ENCODE measurements at regions not wholly inside any gene's neighbourhood (a gene's known extent, or its start where the extent isn't known, plus 50 kb on each side); places are given as distances from the start of the nearest gene placed in this dataset.

- WGBS, result 100% methylated on average over 1 of the region's 1 CpG
- Histone ChIP-seq H3K27me3 (ENCODE audit: control insufficient read depth in 1 of 2, insufficient read depth in 1 of 2, low read length in 2 of 2) (no peaks in the 10 kb centered on the region), H4K8ac (ENCODE audit: low read length) (no peak overlapping the region), H3K4me2 (ENCODE audit: low read length, poor library complexity, severe bottlenecking) (no peak overlapping the region), H2BK12ac (ENCODE audit: low read length in 2 of 2) (no peak overlapping the region), H3K79me1 (replicated peaks; ENCODE audit: low read length, poor library complexity, severe bottlenecking) (no peaks in the 10 kb centered on the region), H4K91ac (ENCODE audit: low read length) (no peak overlapping the region), H3K4me3 (ENCODE audit: insufficient read depth in 1 of 2, low read depth in 1 of 2, low read length in 2 of 2) (no peak overlapping the region), H3K18ac (ENCODE audit: low read depth in 1 of 2, low read length in 2 of 2) (no peak overlapping the region), H2AK5ac (ENCODE audit: low read length, severe bottlenecking) (no peak overlapping the region), H3K23ac (ENCODE audit: low read length in 2 of 2) (no peak overlapping the region), H3K36me3 (ENCODE audit: control insufficient read depth in 1 of 2, insufficient read depth in 2 of 2, low read depth in 1 of 2, low read length in 2 of 2) (no peaks in the 10 kb centered on the region), H3K4me1 (ENCODE audit: control insufficient read depth, insufficient read depth, low read depth, low read length) (no peaks in the 10 kb centered on the region), H3K9ac (ENCODE audit: low read length) (no peak overlapping the region), H2BK15ac (ENCODE audit: low read depth, poor library complexity, severe bottlenecking) (no peak overlapping the region), H2AFZ (ENCODE audit: low read depth, low read length) (no peak overlapping the region), H3K27ac (ENCODE audit: low read length, poor library complexity, severe bottlenecking) (no peak overlapping the region), H2BK120ac (ENCODE audit: low read depth, low read length) (no peak overlapping the region), H2BK5ac (ENCODE audit: low read depth, low read length, poor library complexity, severe bottlenecking) (no peak overlapping the region), H3K4ac (ENCODE audit: low read depth in 1 of 2, low read length in 2 of 2) (no peak overlapping the region), H3K9me3 (ENCODE audit: control insufficient read depth, low read length) (no peaks in the 10 kb centered on the region), H3K14ac (ENCODE audit: low read length in 2 of 2) (no peak overlapping the region)
- DNase-seq, result no peak
These were observed 800.3 kb downstream of the TUSC7 start for GRCh38 chr3:117509858-117510257.

- H2BK5ac ChIP-seq (ENCODE audit: low read depth, low read length, poor library complexity, severe bottlenecking), result no peak overlapping the region
- no peak overlapping the region for H3K9ac ChIP-seq (ENCODE audit: low read length)
These were observed 800.8 kb downstream of the TUSC7 start for GRCh38 chr3:117510396-117510795.

GRCh38 chr3:117512975-117513374, 803.4 kb downstream of the TUSC7 start:
- H3K9me3 ChIP-seq (ENCODE audit: control insufficient read depth, low read length), result no peaks in the 10 kb centered on the region
- H3K79me1 ChIP-seq (replicated peaks; ENCODE audit: low read length, poor library complexity, severe bottlenecking), result no peaks in the 10 kb centered on the region
- WGBS, result no CpG with 5 or more reads among the region's 1 CpG
- H3K4me1 ChIP-seq (ENCODE audit: control insufficient read depth, insufficient read depth, low read depth, low read length), result no peaks in the 10 kb centered on the region
- H2BK120ac ChIP-seq (ENCODE audit: low read depth, low read length), result no peak overlapping the region
- no peak overlapping the region for H2BK5ac ChIP-seq (ENCODE audit: low read depth, low read length, poor library complexity, severe bottlenecking)
- no peak overlapping the region for H2AK5ac ChIP-seq (ENCODE audit: low read length, severe bottlenecking)
- H2BK12ac ChIP-seq (ENCODE audit: low read length in 2 of 2), result no peak overlapping the region
- no peak overlapping the region for H3K27ac ChIP-seq (ENCODE audit: low read length, poor library complexity, severe bottlenecking)
- no peaks in the 10 kb centered on the region for H3K36me3 ChIP-seq (ENCODE audit: control insufficient read depth in 1 of 2, insufficient read depth in 2 of 2, low read depth in 1 of 2, low read length in 2 of 2)
- DNase-seq, result no peak
- H4K91ac ChIP-seq (ENCODE audit: low read length), result no peak overlapping the region
- H2AFZ ChIP-seq (ENCODE audit: low read depth, low read length), result no peak overlapping the region
- no peak overlapping the region for H2BK15ac ChIP-seq (ENCODE audit: low read depth, poor library complexity, severe bottlenecking)
- no peak overlapping the region for H3K4me3 ChIP-seq (ENCODE audit: insufficient read depth in 1 of 2, low read depth in 1 of 2, low read length in 2 of 2)
- no peak overlapping the region for H3K4ac ChIP-seq (ENCODE audit: low read depth in 1 of 2, low read length in 2 of 2)
- H3K27me3 ChIP-seq (ENCODE audit: control insufficient read depth in 1 of 2, insufficient read depth in 1 of 2, low read length in 2 of 2), result no peaks in the 10 kb centered on the region
- no peak overlapping the region for H3K23ac ChIP-seq (ENCODE audit: low read length in 2 of 2)
- H3K4me2 ChIP-seq (ENCODE audit: low read length, poor library complexity, severe bottlenecking), result no peak overlapping the region
- H3K14ac ChIP-seq (ENCODE audit: low read length in 2 of 2), result no peak overlapping the region
- H3K18ac ChIP-seq (ENCODE audit: low read depth in 1 of 2, low read length in 2 of 2), result no peak overlapping the region
- no peak overlapping the region for H3K9ac ChIP-seq (ENCODE audit: low read length)
- no peak overlapping the region for H4K8ac ChIP-seq (ENCODE audit: low read length)

More at GRCh38 chr3:117510396-117510795, 800.8 kb downstream of the TUSC7 start:
- Histone ChIP-seq H3K9me3 (ENCODE audit: control insufficient read depth, low read length) (no peaks in the 10 kb centered on the region), H2AFZ (ENCODE audit: low read depth, low read length) (no peak overlapping the region), H3K4me1 (ENCODE audit: control insufficient read depth, insufficient read depth, low read depth, low read length) (no peaks in the 10 kb centered on the region), H3K4me2 (ENCODE audit: low read length, poor library complexity, severe bottlenecking) (no peak overlapping the region), H3K27ac (ENCODE audit: low read length, poor library complexity, severe bottlenecking) (no peak overlapping the region), H3K27me3 (ENCODE audit: control insufficient read depth in 1 of 2, insufficient read depth in 1 of 2, low read length in 2 of 2) (no peaks in the 10 kb centered on the region), H3K23ac (ENCODE audit: low read length in 2 of 2) (no peak overlapping the region), H3K36me3 (ENCODE audit: control insufficient read depth in 1 of 2, insufficient read depth in 2 of 2, low read depth in 1 of 2, low read length in 2 of 2) (no peaks in the 10 kb centered on the region), H2AK5ac (ENCODE audit: low read length, severe bottlenecking) (no peak overlapping the region), H4K91ac (ENCODE audit: low read length) (no peak overlapping the region), H3K4ac (ENCODE audit: low read depth in 1 of 2, low read length in 2 of 2) (no peak overlapping the region), H2BK15ac (ENCODE audit: low read depth, poor library complexity, severe bottlenecking) (no peak overlapping the region), H3K4me3 (ENCODE audit: insufficient read depth in 1 of 2, low read depth in 1 of 2, low read length in 2 of 2) (no peak overlapping the region), H2BK12ac (ENCODE audit: low read length in 2 of 2) (no peak overlapping the region), H4K8ac (ENCODE audit: low read length) (no peak overlapping the region), H2BK120ac (ENCODE audit: low read depth, low read length) (no peak overlapping the region), H3K14ac (ENCODE audit: low read length in 2 of 2) (no peak overlapping the region), H3K79me1 (replicated peaks; ENCODE audit: low read length, poor library complexity, severe bottlenecking) (no peaks in the 10 kb centered on the region), H3K18ac (ENCODE audit: low read depth in 1 of 2, low read length in 2 of 2) (no peak overlapping the region)
- WGBS, result no CpG with 5 or more reads among the region's 1 CpG
- peak; percentile 36 for DNase-seq

GRCh38 chr3:117515309-117515708, 805.7 kb downstream of the TUSC7 start:
- H2AK5ac ChIP-seq (ENCODE audit: low read length, severe bottlenecking), result no peak overlapping the region
- no peaks in the 10 kb centered on the region for H3K79me1 ChIP-seq (replicated peaks; ENCODE audit: low read length, poor library complexity, severe bottlenecking)
- H2BK120ac ChIP-seq (ENCODE audit: low read depth, low read length), result no peak overlapping the region
- H3K4ac ChIP-seq (ENCODE audit: low read depth in 1 of 2, low read length in 2 of 2), result no peak overlapping the region
- no peak overlapping the region for H3K23ac ChIP-seq (ENCODE audit: low read length in 2 of 2)
- H2BK12ac ChIP-seq (ENCODE audit: low read length in 2 of 2), result no peak overlapping the region
- H2AFZ ChIP-seq (ENCODE audit: low read depth, low read length), result no peak overlapping the region
- H3K36me3 ChIP-seq (ENCODE audit: control insufficient read depth in 1 of 2, insufficient read depth in 2 of 2, low read depth in 1 of 2, low read length in 2 of 2), result no peaks in the 10 kb centered on the region
- 94% methylated on average over 2 of the region's 2 CpGs for WGBS
- no peaks in the 10 kb centered on the region for H3K4me1 ChIP-seq (ENCODE audit: control insufficient read depth, insufficient read depth, low read depth, low read length)
- no peak for DNase-seq
- H3K27ac ChIP-seq (ENCODE audit: low read length, poor library complexity, severe bottlenecking), result no peak overlapping the region
- no peak overlapping the region for H4K8ac ChIP-seq (ENCODE audit: low read length)
- no peak overlapping the region for H2BK5ac ChIP-seq (ENCODE audit: low read depth, low read length, poor library complexity, severe bottlenecking)
- H2BK15ac ChIP-seq (ENCODE audit: low read depth, poor library complexity, severe bottlenecking), result no peak overlapping the region
- H4K91ac ChIP-seq (ENCODE audit: low read length), result no peak overlapping the region
- no peak overlapping the region for H3K4me2 ChIP-seq (ENCODE audit: low read length, poor library complexity, severe bottlenecking)
- no peaks in the 10 kb centered on the region for H3K27me3 ChIP-seq (ENCODE audit: control insufficient read depth in 1 of 2, insufficient read depth in 1 of 2, low read length in 2 of 2)
- H3K9ac ChIP-seq (ENCODE audit: low read length), result no peak overlapping the region
- no peak overlapping the region for H3K18ac ChIP-seq (ENCODE audit: low read depth in 1 of 2, low read length in 2 of 2)
- no peak overlapping the region for H3K4me3 ChIP-seq (ENCODE audit: insufficient read depth in 1 of 2, low read depth in 1 of 2, low read length in 2 of 2)
- no peaks in the 10 kb centered on the region for H3K9me3 ChIP-seq (ENCODE audit: control insufficient read depth, low read length)
- H3K14ac ChIP-seq (ENCODE audit: low read length in 2 of 2), result no peak overlapping the region

Data from mesenchymal stem cell (in vitro differentiated cells and primary cell).